ENCODE measurements at regions not wholly inside any gene's neighbourhood (a gene's known extent, or its start where the extent isn't known, plus 50 kb on each side); places are given as distances from the start of the nearest gene placed in this dataset.

GRCh38 chr4:120549011-120549570, 373.4 kb downstream of the PRDM5 start:
- H3K23me2 ChIP-seq (ENCODE audit: insufficient read length, low read depth, low read length, poor library complexity, severe bottlenecking): no peaks in the 10 kb centered on the region
- no peaks in the 10 kb centered on the region for H3K27me3 Mint-ChIP-seq (ENCODE audit: low read depth)
- no peak overlapping the region for H2AFZ ChIP-seq (ENCODE audit: low read length)
- H3K27ac Mint-ChIP-seq: no peak overlapping the region; a peak in 1 of 7 replicates
- H3K36me3 Mint-ChIP-seq (ENCODE audit: insufficient read depth in 1 of 3, low read depth in 3 of 3): peaks cover 0 to 2% (median 0%) of the 10 kb centered on the region in 3 experiments; a peak in 2 of 7 replicates
- H3K14ac ChIP-seq (ENCODE audit: insufficient read depth, low read length): no peak overlapping the region
- no peak overlapping the region for H4K8ac ChIP-seq (replicated peaks; ENCODE audit: insufficient read length, low read depth, low read length)
- H3K9me3 ChIP-seq (ENCODE audit: control insufficient read depth, low read depth, low read length): no peaks in the 10 kb centered on the region
- no peak overlapping the region for H3K4me3 Mint-ChIP-seq
- no peak overlapping the region for H2BK12ac ChIP-seq (ENCODE audit: insufficient read length, low read depth, low read length)
- no peak overlapping the region for H3K27ac ChIP-seq (ENCODE audit: insufficient read length, low read depth, low read length)
- H3K4me1 Mint-ChIP-seq: peaks cover 7% of the 10 kb centered on the region in 2 experiments
- no peak overlapping the region for H4K91ac ChIP-seq (ENCODE audit: insufficient read length, low read depth, low read length)
- H4K5ac ChIP-seq (ENCODE audit: insufficient read length, low read depth, low read length): no peak overlapping the region
- H3K27me3 ChIP-seq (ENCODE audit: insufficient read depth, low read length): no peaks in the 10 kb centered on the region
- no peaks in the 10 kb centered on the region; a peak in 2 of 5 replicates for H3K9me3 Mint-ChIP-seq
- no peak overlapping the region for H2BK120ac ChIP-seq (ENCODE audit: low read depth, low read length, poor library complexity, severe bottlenecking)
- no peaks in the 10 kb centered on the region for H3K79me1 ChIP-seq (ENCODE audit: insufficient read depth, low read depth, low read length, poor library complexity, severe bottlenecking)
- H4K20me1 ChIP-seq (ENCODE audit: control insufficient read depth, insufficient read depth, insufficient read length): no peaks in the 10 kb centered on the region
- no peak for DNase-seq
- no peak overlapping the region for H3K18ac ChIP-seq (ENCODE audit: insufficient read length, low read depth, low read length)
- no peak overlapping the region for H3T11ph ChIP-seq (ENCODE audit: low read length)
- no peaks in the 10 kb centered on the region for H3K4me1 ChIP-seq (ENCODE audit: insufficient read depth, low read length)
- no peak overlapping the region for H2AK5ac ChIP-seq (ENCODE audit: insufficient read length, low read length)
- no peak overlapping the region for H3K4ac ChIP-seq (ENCODE audit: low read depth, low read length)
- H2BK15ac ChIP-seq (ENCODE audit: low read depth, low read length): no peak overlapping the region
- no peak overlapping the region for H2BK20ac ChIP-seq (ENCODE audit: low read depth, low read length, poor library complexity, severe bottlenecking)
- no peak overlapping the region for H3K56ac ChIP-seq (ENCODE audit: insufficient read length, low read depth, low read length)
- H2BK5ac ChIP-seq (ENCODE audit: insufficient read length, low read length): no peak overlapping the region
- no peak overlapping the region for H3K4me2 ChIP-seq (ENCODE audit: insufficient read depth, insufficient read length, low read length)
- H3K79me2 ChIP-seq (ENCODE audit: insufficient read depth, low read length): no peaks in the 10 kb centered on the region
- no peak overlapping the region for H3K23ac ChIP-seq (ENCODE audit: insufficient read length, low read depth, low read length)
- H3K9ac ChIP-seq (ENCODE audit: extremely low read depth, insufficient read length, low read length): no peak overlapping the region
- TF ChIP-seq CTCF (conservative IDR thresholded peaks at IDR 0.05): no peak

Data from H9 (cell line).